Uterus (tissue), 2 donors: ENCODE measurements at regions not wholly inside any gene's neighbourhood (a gene's known extent, or its start where the extent isn't known, plus 50 kb on each side); places are given as distances from the start of the nearest gene placed in this dataset.

Experiments
- POLR2A ChIP-seq, 2 donors: fragments of 450-650 bp; IDR thresholded peaks; one replicate each; pipeline ENCODE4 v1.6.1; 2016; ENCODE audit warnings: antibody characterized with exemption in 2 of 2, mild to moderate bottlenecking in 1 of 2, moderate library complexity in 1 of 2
- TF ChIP-seq, protein P1 (sequence below), 4 experiments: fragments of 200-600 bp in 2 of 4; fragments of 450-650 bp in 2 of 4; sonication (generic) in 2 of 4; IDR thresholded peaks; one replicate each; pipeline ENCODE4 v1.5.1; 2016 to 2019; ENCODE audit warnings: antibody characterized with exemption in 4 of 4, mild to moderate bottlenecking in 2 of 4, moderate library complexity in 1 of 4

DNA sequence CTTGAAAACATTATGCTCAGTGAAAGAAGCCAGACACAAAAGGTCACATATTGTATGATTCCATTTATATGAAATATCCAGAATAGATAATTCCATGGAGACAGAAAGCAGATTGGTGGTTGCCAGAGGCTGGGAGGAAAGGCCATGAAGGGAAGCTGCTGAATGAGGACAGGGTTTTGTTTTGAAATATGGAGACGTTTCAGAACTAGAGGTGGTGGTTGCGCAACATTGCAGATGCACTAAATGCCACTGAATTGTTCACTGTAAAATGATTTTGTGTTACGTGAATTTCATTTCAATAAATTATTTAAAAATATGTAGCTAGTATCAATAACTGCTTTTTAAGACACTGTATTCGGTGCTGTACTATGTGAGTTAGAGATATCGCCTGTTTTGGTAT is 101.7 kb upstream of the ZNF236 start:
- TF ChIP-seq POLR2A (IDR thresholded peaks at IDR 0.05) = no peak
- TF ChIP-seq, protein P1, sequence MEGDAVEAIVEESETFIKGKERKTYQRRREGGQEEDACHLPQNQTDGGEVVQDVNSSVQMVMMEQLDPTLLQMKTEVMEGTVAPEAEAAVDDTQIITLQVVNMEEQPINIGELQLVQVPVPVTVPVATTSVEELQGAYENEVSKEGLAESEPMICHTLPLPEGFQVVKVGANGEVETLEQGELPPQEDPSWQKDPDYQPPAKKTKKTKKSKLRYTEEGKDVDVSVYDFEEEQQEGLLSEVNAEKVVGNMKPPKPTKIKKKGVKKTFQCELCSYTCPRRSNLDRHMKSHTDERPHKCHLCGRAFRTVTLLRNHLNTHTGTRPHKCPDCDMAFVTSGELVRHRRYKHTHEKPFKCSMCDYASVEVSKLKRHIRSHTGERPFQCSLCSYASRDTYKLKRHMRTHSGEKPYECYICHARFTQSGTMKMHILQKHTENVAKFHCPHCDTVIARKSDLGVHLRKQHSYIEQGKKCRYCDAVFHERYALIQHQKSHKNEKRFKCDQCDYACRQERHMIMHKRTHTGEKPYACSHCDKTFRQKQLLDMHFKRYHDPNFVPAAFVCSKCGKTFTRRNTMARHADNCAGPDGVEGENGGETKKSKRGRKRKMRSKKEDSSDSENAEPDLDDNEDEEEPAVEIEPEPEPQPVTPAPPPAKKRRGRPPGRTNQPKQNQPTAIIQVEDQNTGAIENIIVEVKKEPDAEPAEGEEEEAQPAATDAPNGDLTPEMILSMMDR (IDR thresholded peaks at IDR 0.05) = no peak
